SK-N-SH treated with all-trans-retinoic acid at 6 μM for 48 hours (cell line): ENCODE measurements at regions not wholly inside any gene's neighbourhood (a gene's known extent, or its start where the extent isn't known, plus 50 kb on each side); places are given as distances from the start of the nearest gene placed in this dataset.

Experiments used
- ESRRG ChIP-seq: fragments of 250-450 bp; sonication (Bioruptor Pico); IDR thresholded peaks from 2 replicates; pipeline ENCODE4 v1.6.1; 2021; ENCODE audit warnings: mild to moderate bottlenecking
- PATZ1 ChIP-seq: fragments of 250-450 bp; sonication (Bioruptor Pico); IDR thresholded peaks from 2 replicates; pipeline ENCODE4 v1.8.0; 2020; ENCODE audit warnings: mild to moderate bottlenecking, moderate library complexity, borderline replicate concordance
- PPARA ChIP-seq: fragments of 250-450 bp; sonication (Bioruptor Pico); IDR thresholded peaks from 2 replicates; pipeline ENCODE4 v1.5.0; 2020; ENCODE audit warnings: mild to moderate bottlenecking, borderline replicate concordance
- SNAI2 ChIP-seq: fragments of 250-450 bp; sonication (Bioruptor Pico); IDR thresholded peaks from 2 replicates; pipeline ENCODE4 v1.5.0; 2020; ENCODE audit warnings: mild to moderate bottlenecking, moderate library complexity
- TSHZ2 ChIP-seq: fragments of 250-450 bp; sonication (Bioruptor Pico); IDR thresholded peaks from 2 replicates; pipeline ENCODE4 v1.5.0; 2020; ENCODE audit warnings: mild to moderate bottlenecking, moderate library complexity
- ZFP30 ChIP-seq: fragments of 450-650 bp; formaldehyde crosslinking; IDR thresholded peaks from 2 replicates; pipeline ENCODE4 v1.5.0; 2022; ENCODE audit warnings: mild to moderate bottlenecking, moderate library complexity
- ZNF565 ChIP-seq: fragments of 450-650 bp; formaldehyde crosslinking; conservative IDR thresholded peaks from 2 replicates; pipeline ENCODE4 v1.5.0; 2020; ENCODE audit warnings: low read depth, mild to moderate bottlenecking, moderate library complexity
- ZNF70 ChIP-seq: fragments of 450-650 bp; formaldehyde crosslinking; IDR thresholded peaks from 2 replicates; pipeline ENCODE4 v1.5.0; 2020; ENCODE audit warnings: mild to moderate bottlenecking, moderate library complexity

- TF ChIP-seq ZFP30 (CRISPR knock-in tag) (no peak), PATZ1 (CRISPR knock-in tag) (no peak), ESRRG (CRISPR knock-in tag) (no peak), ZNF70 (CRISPR knock-in tag) (no peak), SNAI2 (CRISPR knock-in tag) (no peak), PPARA (CRISPR knock-in tag) (no peak), TSHZ2 (no peak), ZNF565 (CRISPR knock-in tag) (no peak)
Measured at GRCh38 chr10:42997151-42997848, 79.6 kb upstream of the RET start.
